ENCODE measurements at regions not wholly inside any gene's neighbourhood (a gene's known extent, or its start where the extent isn't known, plus 50 kb on each side); places are given as distances from the start of the nearest gene placed in this dataset.

DNA sequence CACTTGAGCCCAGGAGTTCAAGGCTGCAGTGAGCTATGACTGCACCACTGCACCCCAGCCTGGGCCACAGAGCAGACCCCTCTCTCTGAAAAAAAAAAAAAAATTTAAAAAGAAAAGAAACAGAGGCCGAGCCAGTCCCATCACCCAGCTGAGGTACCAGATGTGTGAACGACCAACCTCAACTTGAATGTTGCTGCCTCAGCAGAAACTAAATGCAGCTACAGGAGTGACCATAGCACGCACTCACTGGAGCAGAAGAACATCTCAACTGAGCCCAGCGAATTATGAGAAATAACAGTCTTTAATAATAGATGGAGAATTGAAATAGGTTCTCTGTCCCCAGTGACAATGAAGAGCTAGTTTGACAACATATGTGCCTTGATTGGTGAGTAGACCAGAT is 53.1 kb upstream of the ST8SIA6 start (continued):
- TF ChIP-seq, protein P1, sequence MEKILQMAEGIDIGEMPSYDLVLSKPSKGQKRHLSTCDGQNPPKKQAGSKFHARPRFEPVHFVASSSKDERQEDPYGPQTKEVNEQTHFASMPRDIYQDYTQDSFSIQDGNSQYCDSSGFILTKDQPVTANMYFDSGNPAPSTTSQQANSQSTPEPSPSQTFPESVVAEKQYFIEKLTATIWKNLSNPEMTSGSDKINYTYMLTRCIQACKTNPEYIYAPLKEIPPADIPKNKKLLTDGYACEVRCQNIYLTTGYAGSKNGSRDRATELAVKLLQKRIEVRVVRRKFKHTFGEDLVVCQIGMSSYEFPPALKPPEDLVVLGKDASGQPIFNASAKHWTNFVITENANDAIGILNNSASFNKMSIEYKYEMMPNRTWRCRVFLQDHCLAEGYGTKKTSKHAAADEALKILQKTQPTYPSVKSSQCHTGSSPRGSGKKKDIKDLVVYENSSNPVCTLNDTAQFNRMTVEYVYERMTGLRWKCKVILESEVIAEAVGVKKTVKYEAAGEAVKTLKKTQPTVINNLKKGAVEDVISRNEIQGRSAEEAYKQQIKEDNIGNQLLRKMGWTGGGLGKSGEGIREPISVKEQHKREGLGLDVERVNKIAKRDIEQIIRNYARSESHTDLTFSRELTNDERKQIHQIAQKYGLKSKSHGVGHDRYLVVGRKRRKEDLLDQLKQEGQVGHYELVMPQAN (IDR thresholded peaks at IDR 0.05; ENCODE audit: borderline replicate concordance), result no peak
- TF ChIP-seq RHOXF2B (CRISPR knock-in tag; conservative IDR thresholded peaks at IDR 0.05), result no peak
- no peak for TF ChIP-seq BCL6 (CRISPR knock-in tag; IDR thresholded peaks at IDR 0.05)
- no peak for TF ChIP-seq PTRF (tag; IDR thresholded peaks at IDR 0.05)
- TF ChIP-seq TAF9B (IDR thresholded peaks at IDR 0.05; ENCODE audit: partially characterized antibody), result no peak
- no peak for TF ChIP-seq RCOR1 (IDR thresholded peaks at IDR 0.05; ENCODE audit: borderline replicate concordance in 1 of 2, low read depth in 2 of 2, low read length in 2 of 2)
- peak; percentile 92 for TF ChIP-seq C11orf30 (IDR thresholded peaks at IDR 0.05; ENCODE audit: low read depth)
- no peak for TF ChIP-seq ZNF197 (CRISPR knock-in tag; IDR thresholded peaks at IDR 0.05; ENCODE audit: low read depth)
- TF ChIP-seq, protein P2, sequence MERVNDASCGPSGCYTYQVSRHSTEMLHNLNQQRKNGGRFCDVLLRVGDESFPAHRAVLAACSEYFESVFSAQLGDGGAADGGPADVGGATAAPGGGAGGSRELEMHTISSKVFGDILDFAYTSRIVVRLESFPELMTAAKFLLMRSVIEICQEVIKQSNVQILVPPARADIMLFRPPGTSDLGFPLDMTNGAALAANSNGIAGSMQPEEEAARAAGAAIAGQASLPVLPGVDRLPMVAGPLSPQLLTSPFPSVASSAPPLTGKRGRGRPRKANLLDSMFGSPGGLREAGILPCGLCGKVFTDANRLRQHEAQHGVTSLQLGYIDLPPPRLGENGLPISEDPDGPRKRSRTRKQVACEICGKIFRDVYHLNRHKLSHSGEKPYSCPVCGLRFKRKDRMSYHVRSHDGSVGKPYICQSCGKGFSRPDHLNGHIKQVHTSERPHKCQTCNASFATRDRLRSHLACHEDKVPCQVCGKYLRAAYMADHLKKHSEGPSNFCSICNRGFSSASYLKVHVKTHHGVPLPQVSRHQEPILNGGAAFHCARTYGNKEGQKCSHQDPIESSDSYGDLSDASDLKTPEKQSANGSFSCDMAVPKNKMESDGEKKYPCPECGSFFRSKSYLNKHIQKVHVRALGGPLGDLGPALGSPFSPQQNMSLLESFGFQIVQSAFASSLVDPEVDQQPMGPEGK (CRISPR knock-in tag; IDR thresholded peaks at IDR 0.05; ENCODE audit: borderline replicate concordance), result no peak
- peak; percentile 85 for TF ChIP-seq MAFK (IDR thresholded peaks at IDR 0.05; ENCODE audit: low read length)
- no peak for TF ChIP-seq SNIP1 (IDR thresholded peaks at IDR 0.05; ENCODE audit: low read depth)
- no peak for TF ChIP-seq CHD4 (IDR thresholded peaks at IDR 0.05; ENCODE audit: insufficient read depth, insufficient replicate concordance, low read depth, low read length, poor library complexity, severe bottlenecking)
- TF ChIP-seq, protein P3, sequence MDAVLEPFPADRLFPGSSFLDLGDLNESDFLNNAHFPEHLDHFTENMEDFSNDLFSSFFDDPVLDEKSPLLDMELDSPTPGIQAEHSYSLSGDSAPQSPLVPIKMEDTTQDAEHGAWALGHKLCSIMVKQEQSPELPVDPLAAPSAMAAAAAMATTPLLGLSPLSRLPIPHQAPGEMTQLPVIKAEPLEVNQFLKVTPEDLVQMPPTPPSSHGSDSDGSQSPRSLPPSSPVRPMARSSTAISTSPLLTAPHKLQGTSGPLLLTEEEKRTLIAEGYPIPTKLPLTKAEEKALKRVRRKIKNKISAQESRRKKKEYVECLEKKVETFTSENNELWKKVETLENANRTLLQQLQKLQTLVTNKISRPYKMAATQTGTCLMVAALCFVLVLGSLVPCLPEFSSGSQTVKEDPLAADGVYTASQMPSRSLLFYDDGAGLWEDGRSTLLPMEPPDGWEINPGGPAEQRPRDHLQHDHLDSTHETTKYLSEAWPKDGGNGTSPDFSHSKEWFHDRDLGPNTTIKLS (IDR thresholded peaks at IDR 0.05; ENCODE audit: borderline replicate concordance, low read depth), result no peak
- no peak for TF ChIP-seq ZBTB7A (IDR thresholded peaks at IDR 0.05; ENCODE audit: borderline replicate concordance, control insufficient read depth, low read depth, low read length)
- no peak for TF ChIP-seq ZNF764 (CRISPR knock-in tag; IDR thresholded peaks at IDR 0.05; ENCODE audit: low read depth)
- TF ChIP-seq SRSF9 (IDR thresholded peaks at IDR 0.05; ENCODE audit: borderline replicate concordance, low read depth, low read length), result no peak
- TF ChIP-seq ZNF77 (CRISPR knock-in tag; IDR thresholded peaks at IDR 0.05), result no peak
- TF ChIP-seq ZC3H11A (IDR thresholded peaks at IDR 0.05; ENCODE audit: low read depth, low read length), result no peak
- TF ChIP-seq KDM2B (CRISPR knock-in tag; IDR thresholded peaks at IDR 0.05), result no peak
- no peak for TF ChIP-seq LCOR (CRISPR knock-in tag; IDR thresholded peaks at IDR 0.05)

Data from K562 (cell line).